OCI-LY3 (cell line): ENCODE measurements at regions not wholly inside any gene's neighbourhood (a gene's known extent, or its start where the extent isn't known, plus 50 kb on each side); places are given as distances from the start of the nearest gene placed in this dataset.

Source experiments
- CTCF ChIP-seq: fragments of 200-600, 300-600 bp; sonication (generic); IDR thresholded peaks from 2 replicates; pipeline ENCODE4 v1.5.1; 2014; ENCODE audit warnings: antibody characterized with exemption, low read length, low read depth
- EZH2phosphoT487 ChIP-seq: fragments of 200-600 bp; shearing (Covaris generic); IDR thresholded peaks from 2 replicates; pipeline ENCODE4 v1.6.1; 2018; ENCODE audit warnings: antibody characterized with exemption, mixed run types, low read depth

DNA sequence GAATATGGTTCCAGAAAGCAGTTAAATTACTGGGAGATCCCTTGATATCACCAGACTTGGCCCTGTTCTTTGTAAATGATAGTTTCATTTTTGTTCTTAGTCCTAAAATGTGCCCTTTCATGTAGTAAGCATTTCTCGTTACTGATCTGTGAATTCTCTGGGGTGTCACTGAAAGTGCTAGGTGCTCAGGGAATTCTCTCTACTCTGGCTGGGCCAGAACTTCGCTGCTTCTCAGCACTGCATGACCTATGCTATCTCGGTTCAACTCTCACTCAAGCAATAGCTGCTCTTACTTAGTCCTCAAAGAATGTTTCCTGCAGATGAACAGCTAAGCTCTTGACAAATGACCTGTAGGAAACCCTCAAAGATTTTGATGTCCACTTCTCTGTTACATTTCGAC, 1144.3 kb downstream of the ADGRL3 start:
- TF ChIP-seq CTCF (no peak), EZH2phosphoT487 (no peak)
